ENCODE measurements at regions not wholly inside any gene's neighbourhood (a gene's known extent, or its start where the extent isn't known, plus 50 kb on each side); places are given as distances from the start of the nearest gene placed in this dataset.

GRCh38 chr5:73228052-73228451, 55.1 kb downstream of the TMEM174 start:
- H3K4me3 ChIP-seq (ENCODE audit: low read depth, poor library complexity, severe bottlenecking) = no peak overlapping the region
- WGBS, 2 donors = 89 to 93% methylated on average over 7 of the region's 7 CpGs
- TF ChIP-seq, protein P1, sequence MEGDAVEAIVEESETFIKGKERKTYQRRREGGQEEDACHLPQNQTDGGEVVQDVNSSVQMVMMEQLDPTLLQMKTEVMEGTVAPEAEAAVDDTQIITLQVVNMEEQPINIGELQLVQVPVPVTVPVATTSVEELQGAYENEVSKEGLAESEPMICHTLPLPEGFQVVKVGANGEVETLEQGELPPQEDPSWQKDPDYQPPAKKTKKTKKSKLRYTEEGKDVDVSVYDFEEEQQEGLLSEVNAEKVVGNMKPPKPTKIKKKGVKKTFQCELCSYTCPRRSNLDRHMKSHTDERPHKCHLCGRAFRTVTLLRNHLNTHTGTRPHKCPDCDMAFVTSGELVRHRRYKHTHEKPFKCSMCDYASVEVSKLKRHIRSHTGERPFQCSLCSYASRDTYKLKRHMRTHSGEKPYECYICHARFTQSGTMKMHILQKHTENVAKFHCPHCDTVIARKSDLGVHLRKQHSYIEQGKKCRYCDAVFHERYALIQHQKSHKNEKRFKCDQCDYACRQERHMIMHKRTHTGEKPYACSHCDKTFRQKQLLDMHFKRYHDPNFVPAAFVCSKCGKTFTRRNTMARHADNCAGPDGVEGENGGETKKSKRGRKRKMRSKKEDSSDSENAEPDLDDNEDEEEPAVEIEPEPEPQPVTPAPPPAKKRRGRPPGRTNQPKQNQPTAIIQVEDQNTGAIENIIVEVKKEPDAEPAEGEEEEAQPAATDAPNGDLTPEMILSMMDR (IDR thresholded peaks at IDR 0.05) = no peak
- no peak for TF ChIP-seq POLR2A (IDR thresholded peaks at IDR 0.05)
- intact Hi-C loops (cut with DNase I; ENCODE audit: low total_unique reads) = no loop called here
- DNase-seq (ENCODE audit: low spot score in 2 of 2) = no peak
